Liver (tissue), 8 donors: ENCODE measurements at regions not wholly inside any gene's neighbourhood (a gene's known extent, or its start where the extent isn't known, plus 50 kb on each side); places are given as distances from the start of the nearest gene placed in this dataset.

ENCODE experiments used
- DNase-seq: peaks from one replicate; pipeline ENCODE4 v3.0.0-alpha.2; 2017; ENCODE audit warnings: low spot score
- H3K27ac ChIP-seq, 2 donors: one replicate each; pipeline ENCODE4 v1.7.0; 2013; ENCODE audit warnings: inconsistent platforms in 2 of 2, low read length in 2 of 2, control low read depth in 1 of 2, low read depth in 1 of 2, mild to moderate bottlenecking in 1 of 2
- H3K27me3 ChIP-seq, 4 donors: one replicate each; pipeline versions ENCODE4 v1.6.1 to v1.7.0; 2013; ENCODE audit warnings: low read length in 3 of 4, inconsistent platforms in 1 of 4, mild to moderate bottlenecking in 1 of 4, moderate library complexity in 1 of 4; ENCODE audit not compliant: control insufficient read depth in 4 of 4, insufficient read depth in 4 of 4
- H3K36me3 ChIP-seq, 4 donors: one replicate each; pipeline versions ENCODE4 v1.6.1 to v1.7.0; 2013; ENCODE audit warnings: low read length in 3 of 4, mild to moderate bottlenecking in 3 of 4, low read depth in 1 of 4, moderate library complexity in 1 of 4; ENCODE audit not compliant: control insufficient read depth in 4 of 4, insufficient read depth in 3 of 4
- H3K4me1 ChIP-seq, 4 donors: one replicate each; pipeline versions ENCODE4 v1.6.1 to v1.7.0; 2013; ENCODE audit warnings: low read length in 3 of 4, mild to moderate bottlenecking in 3 of 4, moderate library complexity in 1 of 4; ENCODE audit not compliant: control insufficient read depth in 4 of 4, insufficient read depth in 4 of 4
- H3K4me3 ChIP-seq, 3 donors: one replicate each; pipeline versions ENCODE4 v1.6.1 to v1.7.0; 2013; ENCODE audit warnings: low read length in 3 of 3, control low read depth in 1 of 3, low read depth in 1 of 3, mild to moderate bottlenecking in 1 of 3
- H3K9ac ChIP-seq, 2 donors: one replicate each; pipeline ENCODE4 v1.7.0; 2013; ENCODE audit warnings: low read length in 2 of 2, mild to moderate bottlenecking in 2 of 2, moderate library complexity in 2 of 2, control low read depth in 1 of 2, low read depth in 1 of 2
- H3K9me3 ChIP-seq, 4 donors: one replicate each; pipeline versions ENCODE4 v1.6.1 to v1.7.0; 2013; ENCODE audit warnings: low read length in 3 of 4; ENCODE audit not compliant: control insufficient read depth in 4 of 4
- ATF3 ChIP-seq: IDR thresholded peaks from 2 replicates; pipeline ENCODE4 v1.6.1; 2016; ENCODE audit warnings: antibody characterized with exemption
- CTCF ChIP-seq: fragments of 150-350 bp; IDR thresholded peaks from 2 replicates; pipeline ENCODE4 v1.5.1; 2017; ENCODE audit warnings: improper control_type of control experiment, low read depth, low read length; ENCODE audit not compliant: missing input control
- EGR1 ChIP-seq, 2 donors: IDR thresholded peaks; 2 replicates each; pipeline ENCODE4 v1.6.1; 2016 to 2018; ENCODE audit warnings: antibody characterized with exemption in 2 of 2, low read depth in 2 of 2
- FOXA2 ChIP-seq: IDR thresholded peaks from 2 replicates; pipeline ENCODE4 v1.6.1; 2016; ENCODE audit warnings: antibody characterized with exemption
- GABPA ChIP-seq, 2 donors: IDR thresholded peaks in 1 of 2; conservative IDR thresholded peaks in 1 of 2; 2 replicates each; pipeline ENCODE4 v1.6.1; 2016; ENCODE audit warnings: antibody characterized with exemption in 2 of 2, mild to moderate bottlenecking in 1 of 2, moderate library complexity in 1 of 2
- HNF4A ChIP-seq, 2 donors: conservative IDR thresholded peaks; 2 replicates each; pipeline ENCODE4 v1.6.1; 2016; ENCODE audit warnings: antibody characterized with exemption in 2 of 2, mild to moderate bottlenecking in 2 of 2
- HNF4G ChIP-seq: IDR thresholded peaks from 2 replicates; pipeline ENCODE4 v1.6.1; 2016; ENCODE audit warnings: antibody characterized with exemption
- NR2F2 ChIP-seq: IDR thresholded peaks from 2 replicates; pipeline ENCODE4 v1.6.1; 2016; ENCODE audit warnings: antibody characterized with exemption
- RAD21 ChIP-seq, 2 donors: IDR thresholded peaks; 2 replicates each; pipeline ENCODE4 v1.6.1; 2016; ENCODE audit warnings: antibody characterized with exemption in 2 of 2, mild to moderate bottlenecking in 2 of 2
- RXRA ChIP-seq, 2 donors: IDR thresholded peaks; 2 replicates each; pipeline ENCODE4 v1.6.1; 2017 to 2018; ENCODE audit warnings: antibody characterized with exemption in 2 of 2, mild to moderate bottlenecking in 1 of 2
- SP1 ChIP-seq: IDR thresholded peaks from 2 replicates; pipeline ENCODE4 v1.6.1; 2018; ENCODE audit warnings: antibody characterized with exemption, mild to moderate bottlenecking
- TAF1 ChIP-seq: conservative IDR thresholded peaks from 2 replicates; pipeline ENCODE4 v1.6.1; 2016; ENCODE audit warnings: antibody characterized with exemption, mild to moderate bottlenecking
- YY1 ChIP-seq: IDR thresholded peaks from 2 replicates; pipeline ENCODE4 v1.6.1; 2016; ENCODE audit warnings: antibody characterized with exemption, mild to moderate bottlenecking
- ZBTB33 ChIP-seq: IDR thresholded peaks from 2 replicates; pipeline ENCODE4 v1.6.1; 2016; ENCODE audit warnings: antibody characterized with exemption
- WGBS: extraction: QIAGEN DNeasy Blood & Tissue Kit; methylation state at CpG from one replicate; pipeline ENCODE4 v1.1.7; 2013; 5-methylcytosine and 5-hydroxymethylcytosine counted together
- donor health status: healthy.
- donor health status: healthy.
- donor health status: healthy.
- donor health status: healthy.
- donor health status: healthy.

GRCh38 chr16:63618896-63619485 lies 1502.9 kb downstream of the CDH11 start:
- 77% methylated on average over 3 of the region's 3 CpGs for WGBS
- no peak overlapping the region for H3K9ac ChIP-seq
- H3K27me3 ChIP-seq = peaks cover 0 to 4% (median 0%) of the 10 kb centered on the region in 4 donors
- H3K4me1 ChIP-seq = no peaks in the 10 kb centered on the region
- TF ChIP-seq RXRA (IDR thresholded peaks at IDR 0.05) (no peak), TAF1 (no peak), YY1 (no peak), SP1 (no peak), FOXA2 (no peak), HNF4G (no peak), GABPA (IDR thresholded peaks at IDR 0.05 in 1 of 2, conservative IDR thresholded peaks at IDR 0.05 in 1 of 2) (no peak), NR2F2 (no peak), ATF3 (no peak), HNF4A (conservative IDR thresholded peaks at IDR 0.05) (no peak)
- H3K27ac ChIP-seq = no peak overlapping the region
- H3K4me3 ChIP-seq = no peak overlapping the region
- no peak for DNase-seq
- H3K36me3 ChIP-seq = no peaks in the 10 kb centered on the region
- no peaks in the 10 kb centered on the region for H3K9me3 ChIP-seq

GRCh38 chr16:63617990-63618763 lies 1503.7 kb downstream of the CDH11 start:
- Histone ChIP-seq H3K27me3 (peaks cover 0 to 4% (median 0%) of the 10 kb centered on the region in 4 donors), H3K9me3 (no peaks in the 10 kb centered on the region), H3K36me3 (no peaks in the 10 kb centered on the region), H3K9ac (no peak overlapping the region), H3K27ac (no peak overlapping the region), H3K4me1 (no peaks in the 10 kb centered on the region), H3K4me3 (no peak overlapping the region)
- 88% methylated on average over 16 of the region's 16 CpGs for WGBS
- no peak for DNase-seq
- TF ChIP-seq CTCF = no peak
- TF ChIP-seq ZBTB33 = no peak
- no peak for TF ChIP-seq EGR1 (IDR thresholded peaks at IDR 0.05; ENCODE audit: low read depth in 2 of 2)
- TF ChIP-seq TAF1 = no peak
- TF ChIP-seq ATF3 = no peak
- no peak for TF ChIP-seq RAD21 (IDR thresholded peaks at IDR 0.05)
- TF ChIP-seq HNF4G = no peak
- TF ChIP-seq GABPA (IDR thresholded peaks at IDR 0.05 in 1 of 2, conservative IDR thresholded peaks at IDR 0.05 in 1 of 2) = no peak
